CD4-positive, alpha-beta T cell treated with Interleukin-2 at 100 ng/mL for 4 hours (primary cell): ENCODE measurements at regions not wholly inside any gene's neighbourhood (a gene's known extent, or its start where the extent isn't known, plus 50 kb on each side); places are given as distances from the start of the nearest gene placed in this dataset.

Source experiments
- DNase-seq: peaks from one replicate; pipeline ENCODE4 v3.0.0-alpha.2; 2020; ENCODE audit warnings: low spot score

- no peak for DNase-seq
Observed at GRCh38 chr11:115963156-115963555, 458.9 kb upstream of the CADM1 start.

- DNase-seq = no peak
Observed at GRCh38 chr11:115961159-115962003, 457.2 kb upstream of the CADM1 start.

- DNase-seq = no peak
Observed at GRCh38 chr11:115959081-115959486, 454.9 kb upstream of the CADM1 start.

GRCh38 chr11:115958089-115959000, 454.1 kb upstream of the CADM1 start:
- no peak for DNase-seq

GRCh38 chr11:115955803-115956202, 451.6 kb upstream of the CADM1 start:
- DNase-seq = no peak

- no peak for DNase-seq
Observed at GRCh38 chr11:115950660-115951059, 446.4 kb upstream of the CADM1 start.

DNA sequence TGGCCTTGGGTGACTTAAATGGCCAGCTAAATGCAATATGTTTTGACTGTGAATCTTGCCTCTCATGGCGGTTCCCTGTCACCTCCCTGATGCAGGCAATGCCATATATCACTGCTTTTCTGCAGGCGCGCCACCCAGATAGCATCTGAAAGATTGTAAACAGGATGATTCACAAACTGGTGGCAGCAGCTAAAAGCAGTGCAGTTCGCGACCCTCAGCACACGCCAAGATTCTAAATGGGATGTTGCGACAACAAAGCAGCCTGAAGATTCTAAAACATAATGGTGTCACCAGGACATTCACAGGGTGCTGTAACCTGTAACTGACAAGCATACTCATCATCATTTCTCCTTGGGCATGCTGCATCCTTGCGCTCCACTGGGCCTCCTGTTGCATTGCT, 440.4 kb upstream of the CADM1 start:
- DNase-seq = no peak

- DNase-seq = no peak
Observed at GRCh38 chr11:115942011-115942410, 437.8 kb upstream of the CADM1 start.

GRCh38 chr11:115941481-115941993, 437.3 kb upstream of the CADM1 start:
- DNase-seq = no peak

GRCh38 chr11:115941044-115941443, 436.8 kb upstream of the CADM1 start:
- no peak for DNase-seq

GRCh38 chr11:115939731-115940421, 435.7 kb upstream of the CADM1 start:
- no peak for DNase-seq

- no peak for DNase-seq
Observed at GRCh38 chr11:115939104-115939730, 435.0 kb upstream of the CADM1 start.

DNA sequence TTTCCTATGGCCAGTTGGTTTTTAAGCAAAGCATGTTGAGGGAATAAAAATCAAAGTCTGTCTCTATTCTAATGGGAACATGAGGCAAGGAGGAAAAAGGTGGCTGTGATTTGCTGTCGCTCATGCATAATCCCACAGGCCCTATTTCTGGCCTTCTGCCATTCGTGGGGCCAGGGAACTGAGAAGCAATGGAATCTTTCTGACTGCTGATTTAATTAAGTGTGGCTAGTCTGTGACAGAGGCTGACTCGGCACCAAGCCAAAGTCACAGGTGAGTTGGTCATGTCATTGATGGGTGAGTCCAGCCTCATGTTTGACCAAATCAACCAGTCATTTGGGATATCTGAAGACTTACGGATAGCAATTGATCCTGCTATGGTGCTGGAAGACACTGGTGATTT, 429.3 kb upstream of the CADM1 start:
- DNase-seq = no peak

DNA sequence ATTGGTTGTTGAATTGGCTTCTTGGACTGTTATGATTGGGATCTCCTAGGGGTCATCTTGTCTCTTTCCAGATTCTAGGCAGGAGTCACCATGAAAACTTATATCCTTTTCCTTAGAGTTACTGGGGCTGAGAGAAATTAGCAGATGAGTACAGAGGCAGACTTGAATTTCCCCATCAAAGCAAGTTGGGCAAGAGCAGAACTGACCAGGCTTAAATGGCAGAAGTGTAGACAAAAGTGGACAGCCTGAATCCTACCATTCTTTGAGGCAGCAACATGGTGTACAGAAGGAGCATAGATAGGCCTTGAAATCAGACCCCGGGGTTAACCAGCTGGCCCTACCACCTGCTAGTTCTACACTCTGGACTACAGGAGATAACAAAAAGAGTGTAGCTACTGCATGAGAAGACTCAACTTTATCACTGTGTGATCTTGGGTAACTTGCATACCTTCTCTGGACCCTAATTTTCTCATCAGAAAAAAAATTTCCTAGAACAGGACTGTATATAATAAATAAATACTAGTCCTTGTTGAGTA, 427.4 kb upstream of the CADM1 start:
- no peak for DNase-seq

- DNase-seq = no peak
Observed at GRCh38 chr11:115930886-115931547, 426.8 kb upstream of the CADM1 start.

GRCh38 chr11:115930291-115930690, 426.1 kb upstream of the CADM1 start:
- DNase-seq = no peak

- DNase-seq = no peak
Observed at GRCh38 chr11:115929618-115930129, 425.5 kb upstream of the CADM1 start.

DNA sequence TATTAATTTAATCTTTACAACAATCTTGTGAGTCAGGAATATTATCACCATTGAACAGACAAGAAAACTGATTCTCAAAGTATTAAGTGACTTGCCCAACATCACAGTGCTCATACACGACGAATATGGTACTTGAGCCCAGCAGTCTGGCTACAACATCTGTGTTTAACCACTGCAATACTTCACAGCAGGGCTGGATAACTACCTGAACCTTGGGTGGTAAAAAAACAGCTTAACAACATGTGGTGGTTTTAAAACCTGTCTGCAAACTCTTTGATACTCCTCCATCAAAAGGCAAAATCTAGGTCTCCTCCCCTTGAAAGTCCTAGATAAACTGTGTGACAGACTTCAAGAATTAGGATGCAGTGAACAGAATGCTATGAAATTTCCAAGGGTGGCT, 424.6 kb upstream of the CADM1 start:
- no peak for DNase-seq

- DNase-seq = no peak
Observed at GRCh38 chr11:115927823-115928329, 423.7 kb upstream of the CADM1 start.

- no peak for DNase-seq
Observed at GRCh38 chr11:115926601-115927000, 422.4 kb upstream of the CADM1 start.
